Activated gamma-delta T cell treated with anti-CD3 and anti-CD28 coated beads, Interleukin-2, amount 50 U/mL, for 16 hours (primary cell): ENCODE measurements at regions not wholly inside any gene's neighbourhood (a gene's known extent, or its start where the extent isn't known, plus 50 kb on each side); places are given as distances from the start of the nearest gene placed in this dataset.

Experiments
- DNase-seq: peaks from one replicate; pipeline ENCODE4 v3.0.0-alpha.2; 2020; ENCODE audit warnings: low read depth

DNA sequence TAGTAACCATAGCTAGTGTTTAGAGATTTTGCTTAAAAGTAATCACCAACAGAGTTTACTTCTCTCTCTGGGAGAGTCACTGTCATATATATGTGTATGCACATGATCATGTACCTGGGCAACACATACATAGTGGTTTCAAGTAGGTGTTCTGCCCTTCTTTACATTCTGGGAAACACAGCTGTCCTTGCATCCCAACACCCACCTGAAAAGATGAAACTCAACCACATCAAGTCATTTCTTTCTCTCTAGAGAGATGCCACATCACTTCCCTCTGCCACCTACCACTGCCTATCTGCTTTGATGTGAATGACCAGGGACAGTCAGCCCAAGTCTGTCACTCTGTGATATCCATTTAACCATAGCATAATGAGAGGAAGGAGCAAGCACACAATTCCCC, 155.8 kb upstream of the GADL1 start:
- no peak for DNase-seq

- no peak for DNase-seq
These were observed 156.8 kb upstream of the GADL1 start for GRCh38 chr3:31051226-31051625.

GRCh38 chr3:31053299-31053698, 158.8 kb upstream of the GADL1 start:
- no peak for DNase-seq

DNA sequence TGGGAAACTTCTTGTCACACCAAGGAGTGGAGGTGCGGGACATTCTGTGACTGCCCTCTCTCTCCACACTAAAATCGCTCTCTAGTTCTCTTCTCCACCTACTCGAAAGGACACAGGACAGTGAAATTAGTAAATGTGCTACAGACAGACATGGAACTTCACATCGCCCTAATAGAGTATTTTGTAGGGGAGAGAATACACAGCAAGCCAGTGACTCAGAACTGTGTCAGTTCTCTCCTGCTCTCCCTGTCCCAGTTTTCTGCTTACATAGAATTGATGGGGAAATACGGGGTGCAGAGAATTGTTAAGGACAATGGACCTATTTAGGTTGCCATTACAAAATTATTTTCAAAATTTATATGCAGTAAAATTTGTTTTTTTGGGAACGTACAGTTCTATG, 159.6 kb upstream of the GADL1 start:
- DNase-seq: no peak

DNA sequence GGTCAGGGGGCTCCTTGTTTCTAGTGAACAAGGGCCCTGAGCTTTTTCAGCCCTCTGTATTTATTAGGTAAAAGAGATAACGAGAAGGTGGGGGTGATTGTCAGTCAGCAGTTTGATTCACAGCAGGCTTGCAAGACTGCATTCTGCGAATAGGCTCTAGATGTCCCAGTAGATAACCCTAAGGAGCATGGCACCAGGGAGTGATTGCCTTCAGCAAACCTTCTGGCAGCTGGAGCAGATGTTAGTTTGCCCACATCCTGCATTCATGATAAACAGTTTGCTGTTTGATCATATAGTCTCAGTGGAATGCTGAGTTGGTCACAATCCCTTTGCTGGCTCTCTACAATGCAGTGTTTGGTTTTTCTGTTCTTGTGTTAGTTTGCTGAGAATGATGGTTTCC, 161.3 kb upstream of the GADL1 start:
- DNase-seq: no peak

DNA sequence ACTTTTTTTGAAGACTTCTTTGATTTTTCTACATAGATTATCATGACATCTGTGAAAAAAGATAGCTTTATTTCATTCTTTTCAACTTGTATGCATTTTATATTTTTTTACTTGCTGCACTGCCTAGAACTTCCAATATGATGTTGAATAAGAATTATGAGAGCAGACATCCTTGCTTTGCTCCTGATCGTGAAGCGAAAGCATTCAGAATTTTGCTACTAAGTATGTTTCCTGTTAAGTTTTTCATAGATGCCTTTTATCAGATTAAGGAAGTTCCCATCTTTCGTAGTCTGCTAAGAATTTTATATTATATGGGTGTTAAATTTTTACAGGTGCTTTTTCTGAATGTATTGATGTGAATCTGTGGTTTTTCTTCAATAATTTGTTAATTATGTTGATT, 163.4 kb upstream of the GADL1 start:
- no peak for DNase-seq

DNA sequence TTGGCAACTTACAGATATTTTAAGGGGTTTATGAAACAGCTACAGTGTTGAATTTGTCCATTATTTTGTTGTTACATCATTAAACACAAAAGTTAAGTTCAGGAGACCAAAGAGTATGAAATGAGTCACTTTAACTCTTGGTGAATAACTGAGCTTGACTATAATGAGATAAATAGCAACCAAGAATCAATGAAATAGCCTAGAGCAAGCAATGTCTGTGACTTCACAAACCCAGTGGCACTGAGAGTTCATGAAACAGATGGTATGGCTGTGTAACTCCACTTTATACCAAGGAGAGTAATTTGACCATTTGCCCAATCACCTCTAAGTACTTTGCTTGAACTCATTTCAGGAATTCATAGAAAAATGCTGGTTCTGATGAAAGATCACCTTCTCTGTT, 169.6 kb upstream of the GADL1 start:
- no peak for DNase-seq

DNA sequence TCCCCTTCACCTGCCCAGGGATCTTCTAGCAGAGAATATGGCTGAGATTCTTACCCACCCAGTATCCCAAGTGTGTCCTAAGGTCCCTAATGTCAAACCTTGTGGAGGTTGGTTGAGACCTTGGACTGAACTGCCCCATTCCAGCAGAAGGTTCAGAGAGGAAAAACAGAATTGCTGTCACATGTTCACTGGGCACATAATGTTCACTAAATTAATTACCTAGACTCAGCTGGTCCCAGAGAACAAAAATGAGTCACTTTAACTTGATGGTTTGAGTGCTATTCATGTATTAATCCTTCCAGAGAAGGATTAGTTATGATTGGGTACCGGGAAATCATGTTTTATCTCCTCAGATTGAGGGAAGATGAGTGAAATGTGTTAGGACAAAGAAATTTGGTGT, 171.3 kb upstream of the GADL1 start:
- DNase-seq: no peak

- DNase-seq: no peak
These were observed 172.5 kb upstream of the GADL1 start for GRCh38 chr3:31067004-31067403.

- no peak for DNase-seq
These were observed 181.0 kb upstream of the GADL1 start for GRCh38 chr3:31075471-31075870.

- no peak for DNase-seq
These were observed 181.4 kb upstream of the GADL1 start for GRCh38 chr3:31075876-31076275.

DNA sequence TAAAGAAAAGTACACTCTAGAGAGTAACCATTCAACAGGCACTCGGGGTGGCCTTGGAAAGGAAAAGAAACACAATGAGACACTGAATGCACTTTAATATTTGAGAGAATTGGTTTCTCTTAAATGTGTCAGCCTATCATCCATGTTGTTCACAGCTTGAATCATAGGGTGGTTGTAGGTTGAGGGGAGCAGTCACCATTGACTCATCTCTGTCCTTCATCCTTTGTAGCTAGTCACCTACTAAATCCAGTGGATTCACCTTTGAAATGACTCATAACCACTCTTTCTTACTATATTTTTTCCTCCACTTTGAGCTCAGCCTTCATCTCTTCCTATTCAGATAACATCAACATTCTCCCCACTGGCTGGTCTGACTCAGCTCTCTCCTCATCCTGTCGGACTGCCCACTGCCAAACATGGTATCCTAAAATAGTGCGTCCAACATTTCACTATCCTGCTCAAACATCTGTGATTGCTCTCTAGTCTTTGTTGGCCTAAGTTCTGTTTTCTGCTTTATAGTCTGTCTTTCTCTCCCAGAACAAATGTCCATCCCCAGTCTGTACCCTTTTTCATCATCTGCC, 182.7 kb upstream of the GADL1 start:
- no peak for DNase-seq

GRCh38 chr3:31077826-31078225, 183.4 kb upstream of the GADL1 start:
- DNase-seq: no peak

DNA sequence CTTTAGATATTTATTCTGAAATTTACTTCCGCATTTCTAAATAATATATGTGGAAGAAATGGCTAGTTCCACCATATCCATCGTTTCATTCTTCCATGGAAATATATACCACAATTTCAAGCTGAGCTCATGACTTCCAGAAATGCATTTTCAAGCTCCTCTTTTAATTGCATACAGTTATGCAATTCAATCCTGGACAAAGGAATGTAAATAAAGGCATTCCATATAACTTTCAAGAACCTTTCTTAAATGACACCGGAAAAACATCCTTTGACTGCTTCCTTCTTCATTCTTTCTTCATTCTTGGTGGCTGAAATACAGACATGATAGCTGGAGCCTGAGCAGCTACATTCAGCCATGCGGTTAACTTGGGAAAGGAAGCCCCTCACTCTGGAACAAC, 185.2 kb upstream of the GADL1 start:
- no peak for DNase-seq

DNA sequence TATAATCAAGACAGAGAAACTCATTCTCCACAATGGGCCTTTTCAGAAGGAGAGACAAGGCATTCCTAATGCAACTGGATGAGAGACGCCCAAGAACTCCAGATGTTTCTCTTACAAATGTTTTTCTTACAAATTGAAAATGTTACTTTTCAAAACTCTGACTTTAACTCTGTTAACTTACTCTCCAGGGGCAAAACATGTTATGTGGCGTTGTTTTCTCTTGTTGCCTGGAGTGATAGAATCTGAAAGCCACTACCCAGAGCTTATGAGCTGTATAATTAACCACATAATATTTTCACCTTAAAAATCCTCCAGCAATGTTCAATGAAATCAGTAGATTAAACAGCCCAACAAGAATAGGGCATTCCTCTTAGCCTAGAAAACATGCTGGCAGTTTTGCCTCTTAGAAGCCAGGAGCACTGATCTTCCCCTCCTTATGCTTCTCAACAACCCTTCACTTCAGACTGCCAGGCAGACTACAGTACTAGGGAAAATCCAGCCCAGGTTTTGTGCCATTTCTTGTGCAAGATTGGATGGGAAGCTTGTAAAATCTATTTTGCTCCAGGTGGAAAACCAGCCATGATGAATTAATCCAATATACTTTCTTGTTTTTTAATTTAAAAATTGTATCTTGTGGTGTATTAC, 186.7 kb upstream of the GADL1 start:
- DNase-seq: no peak

GRCh38 chr3:31086148-31086547, 191.7 kb upstream of the GADL1 start:
- no peak for DNase-seq

- DNase-seq: no peak
These were observed 192.2 kb upstream of the GADL1 start for GRCh38 chr3:31086698-31087097.

- no peak for DNase-seq
These were observed 197.3 kb upstream of the GADL1 start for GRCh38 chr3:31091748-31092147.

GRCh38 chr3:31092748-31093589, 198.5 kb upstream of the GADL1 start:
- DNase-seq: no peak

GRCh38 chr3:31093606-31094005, 199.1 kb upstream of the GADL1 start:
- no peak for DNase-seq

GRCh38 chr3:31094048-31094447, 199.6 kb upstream of the GADL1 start:
- no peak for DNase-seq

GRCh38 chr3:31095255-31095654, 200.8 kb upstream of the GADL1 start:
- DNase-seq: no peak

DNA sequence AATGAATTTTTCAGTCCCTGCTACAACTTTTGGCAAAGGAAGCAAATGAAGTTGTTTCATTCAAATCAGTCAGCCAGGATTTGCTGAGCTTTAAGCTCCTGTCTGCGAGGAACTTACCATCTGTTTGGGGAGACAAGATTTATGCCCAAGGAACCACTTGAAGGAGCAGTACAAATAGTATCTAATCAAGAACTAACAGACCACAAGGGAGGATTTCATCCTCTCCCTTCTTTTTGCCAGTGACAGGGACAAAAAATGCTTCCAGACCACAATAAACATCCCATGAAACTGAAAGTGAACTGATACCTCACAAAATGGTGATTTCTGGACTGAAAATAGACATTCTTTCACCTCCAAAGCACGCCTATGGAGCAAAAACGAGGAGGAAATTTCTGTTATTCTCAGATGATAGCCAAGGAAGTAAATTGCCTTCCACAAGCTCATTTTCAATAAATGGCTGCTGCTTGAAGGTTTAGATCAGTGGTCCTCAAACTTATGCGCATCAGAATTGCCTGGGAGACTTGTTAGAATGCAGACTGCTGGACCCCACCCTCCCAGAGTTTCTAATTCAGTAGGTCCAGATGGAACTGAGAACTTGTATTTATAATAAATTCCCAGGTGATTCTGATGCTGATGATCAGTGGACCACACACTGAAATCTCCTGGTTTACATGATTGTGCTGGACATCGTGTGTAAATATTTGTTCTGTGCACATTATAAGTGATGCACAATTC, 202.4 kb upstream of the GADL1 start:
- DNase-seq: no peak
